OCI-LY7 (cell line): ENCODE measurements at regions not wholly inside any gene's neighbourhood (a gene's known extent, or its start where the extent isn't known, plus 50 kb on each side); places are given as distances from the start of the nearest gene placed in this dataset.

Experiments
- BruUV-seq: library from RNA; stranded (reverse); fragments of 400-500 nt; replicated peaks from 2 replicates; lab custom pipeline; 2021; lab: Mats Ljungman, UMichigan
- CTCF ChIA-PET: fragments of 300-600 bp; sonication (Branson Sonifier 250); formaldehyde crosslinking; loops from one replicate; lab custom pipeline; 2022; ENCODE audit warnings: antibody characterized with exemption; ENCODE audit not compliant: unreplicated experiment; lab: Charles Lee
- POLR2A ChIA-PET: fragments of 300-600 bp; sonication (Branson Sonifier 250); formaldehyde crosslinking; loops from one replicate; lab custom pipeline; 2022; ENCODE audit warnings: antibody characterized with exemption; lab: Charles Lee
- DNase-seq: peaks from one replicate; pipeline ENCODE4 v3.0.0-alpha.2; 2015; ENCODE audit warnings: low spot score
- H2AFZ ChIP-seq: fragments of 200-600 bp; sonication (generic), shearing (Covaris generic); 2 replicates; pipeline ENCODE4 v1.6.1; 2014; ENCODE audit warnings: mild to moderate bottlenecking, antibody characterized with exemption, low read length, moderate library complexity
- H3K27ac ChIP-seq: fragments of 200-600 bp; sonication (generic); 2 replicates; pipeline ENCODE4 v1.5.1; 2014; ENCODE audit warnings: mixed run types, low read depth, mild to moderate bottlenecking, moderate library complexity, low read length, inconsistent platforms; ENCODE audit not compliant: poor library complexity, severe bottlenecking
- H3K36me3 ChIP-seq: fragments of 200-600 bp; sonication (generic); 2 replicates; pipeline ENCODE4 v1.6.1; 2014; ENCODE audit warnings: mild to moderate bottlenecking, antibody characterized with exemption, low read length, moderate library complexity, mixed read lengths; ENCODE audit not compliant: insufficient read depth
- H3K4me1 ChIP-seq: fragments of 200-600 bp; sonication (generic); 2 replicates; pipeline ENCODE4 v1.5.1; 2014; ENCODE audit warnings: mild to moderate bottlenecking, low read length; ENCODE audit not compliant: insufficient read depth, poor library complexity, severe bottlenecking
- H3K4me2 ChIP-seq: fragments of 200-600 bp; sonication (generic); 2 replicates; pipeline ENCODE4 v1.6.1; 2014; ENCODE audit warnings: mild to moderate bottlenecking, low read length
- H3K4me3 ChIP-seq: fragments of 200-600 bp; sonication (generic); 2 replicates; pipeline ENCODE4 v1.5.1; 2014; ENCODE audit warnings: mild to moderate bottlenecking, low read depth, low read length; ENCODE audit not compliant: poor library complexity, severe bottlenecking
- H3K79me2 ChIP-seq: fragments of 200-600 bp; sonication (generic); 2 replicates; pipeline ENCODE4 v1.6.1; 2016; ENCODE audit warnings: low read depth, mild to moderate bottlenecking, low read length, moderate library complexity, mixed read lengths; ENCODE audit not compliant: insufficient read depth
- H3K9me2 ChIP-seq: fragments of 200-600 bp; sonication (generic); 2 replicates; pipeline ENCODE4 v1.6.1; 2016; ENCODE audit warnings: mild to moderate bottlenecking, low read length, mixed read lengths; ENCODE audit not compliant: insufficient read depth
- H3K9me3 ChIP-seq: fragments of 200-600 bp; sonication (generic); 2 replicates; pipeline ENCODE4 v1.6.1; 2014; ENCODE audit warnings: mild to moderate bottlenecking, mixed run types, low read length, mixed read lengths
- H4K20me1 ChIP-seq: fragments of 200-600 bp; sonication (generic); 2 replicates; pipeline ENCODE4 v1.6.1; 2014; ENCODE audit warnings: mild to moderate bottlenecking, antibody characterized with exemption, low read length, moderate library complexity, mixed read lengths; ENCODE audit not compliant: insufficient read depth
- CTCF ChIP-seq: fragments of 200-600 bp; sonication (generic); conservative IDR thresholded peaks from 2 replicates; pipeline ENCODE4 v1.5.1; 2014; ENCODE audit warnings: mild to moderate bottlenecking, antibody characterized with exemption, low read length, moderate library complexity, mixed read lengths
- EZH2phosphoT487 ChIP-seq: fragments of 200-600 bp; sonication (generic); IDR thresholded peaks from 2 replicates; pipeline ENCODE4 v1.6.1; 2018; ENCODE audit warnings: low read depth, borderline replicate concordance, mild to moderate bottlenecking, mixed run types, antibody characterized with exemption, low read length, moderate library complexity, mixed read lengths
- intact Hi-C: fragments of 100-400 bp; cut with micrococcal nuclease; formaldehyde crosslinking; loops from one replicate; pipeline ENCODE4 v1.10.0; 2022; ENCODE audit not compliant: unreplicated experiment

- ChIA-PET POLR2A (no interaction called here), CTCF (no interaction called here)
- H4K20me1 ChIP-seq: no peaks in the 10 kb centered on the region
- H3K9me2 ChIP-seq: no peaks in the 10 kb centered on the region
- H3K4me2 ChIP-seq: no peak overlapping the region
- no peak overlapping the region for H3K4me3 ChIP-seq
- no TSS peak for BruUV-seq
- H3K4me1 ChIP-seq: no peaks in the 10 kb centered on the region
- no peaks in the 10 kb centered on the region for H3K9me3 ChIP-seq
- no peaks in the 10 kb centered on the region for H3K36me3 ChIP-seq
- H2AFZ ChIP-seq: no peak overlapping the region
- TF ChIP-seq CTCF (no peak), EZH2phosphoT487 (no peak)
- DNase-seq: no peak
- intact Hi-C loops: no loop called here
- H3K27ac ChIP-seq: no peak overlapping the region
- H3K79me2 ChIP-seq: no peaks in the 10 kb centered on the region
These were observed 97.7 kb upstream of the OTOS start for GRCh38 chr2:240238201-240238600.

GRCh38 chr2:240238786-240239185 lies 98.3 kb upstream of the OTOS start:
- CTCF ChIA-PET: no interaction called here
- H3K79me2 ChIP-seq: no peaks in the 10 kb centered on the region
- BruUV-seq: no TSS peak

More at GRCh38 chr2:240238786-240239185, 98.3 kb upstream of the OTOS start:
- Histone ChIP-seq H3K9me2 (no peaks in the 10 kb centered on the region), H3K4me3 (no peak overlapping the region), H3K36me3 (no peaks in the 10 kb centered on the region), H2AFZ (no peak overlapping the region), H3K9me3 (no peaks in the 10 kb centered on the region), H3K4me1 (no peaks in the 10 kb centered on the region), H3K27ac (no peak overlapping the region), H4K20me1 (no peaks in the 10 kb centered on the region), H3K4me2 (no peak overlapping the region)
- intact Hi-C loops: no loop called here
- TF ChIP-seq EZH2phosphoT487 (no peak), CTCF (no peak)
- DNase-seq: no peak
- POLR2A ChIA-PET: interaction anchor here (0.6 kb wide), 1 partner anchor 168 kb away, joined by 3 read pairs; no protein-coding TSS in a partner anchor
